OCI-LY3 (cell line): ENCODE measurements at regions not wholly inside any gene's neighbourhood (a gene's known extent, or its start where the extent isn't known, plus 50 kb on each side); places are given as distances from the start of the nearest gene placed in this dataset.

Source experiments
- CTCF ChIP-seq: fragments of 200-600, 300-600 bp; sonication (generic); IDR thresholded peaks from 2 replicates; pipeline ENCODE4 v1.5.1; 2014; ENCODE audit warnings: antibody characterized with exemption, low read length, low read depth
- EZH2phosphoT487 ChIP-seq: fragments of 200-600 bp; shearing (Covaris generic); IDR thresholded peaks from 2 replicates; pipeline ENCODE4 v1.6.1; 2018; ENCODE audit warnings: antibody characterized with exemption, mixed run types, low read depth

GRCh38 chr5:9787861-9788600 lies 157.9 kb upstream of the TAS2R1 start:
- no peak for TF ChIP-seq CTCF
- no peak for TF ChIP-seq EZH2phosphoT487
